H1 (cell line): ENCODE measurements at regions not wholly inside any gene's neighbourhood (a gene's known extent, or its start where the extent isn't known, plus 50 kb on each side); places are given as distances from the start of the nearest gene placed in this dataset.

Experiments
- CTCF ChIA-PET: fragments of 300-600 bp; sonication (Branson Sonifier 250); formaldehyde crosslinking; loops from one replicate; lab custom pipeline; 2021; ENCODE audit not compliant: partially characterized antibody; lab: Charles Lee
- POLR2A ChIA-PET: fragments of 300-600 bp; sonication (Branson Sonifier 250); formaldehyde crosslinking; loops from one replicate; lab custom pipeline; 2021; ENCODE audit warnings: inconsistent platforms; ENCODE audit not compliant: partially characterized antibody; lab: Charles Lee
- DNase-seq, 2 experiments: peaks; one replicate each; pipeline versions ENCODE4 v3.0.0 to v3.0.0-alpha.2; 2010 to 2022; ENCODE audit warnings: low spot score in 2 of 2, low read depth in 1 of 2, mixed read lengths in 1 of 2
- FAIRE-seq: peaks from 2 replicates; lab custom pipeline; 2011; peaks lifted over from hg19 to GRCh38; lab: Jason Lieb, UNC
- H2AFZ ChIP-seq: 2 replicates; pipeline ENCODE4 v1.8.1; 2012; ENCODE audit warnings: low read length, inconsistent platforms
- H2AK5ac ChIP-seq: 2 replicates; pipeline ENCODE4 v1.6.1; 2013; ENCODE audit warnings: low read depth, low read length
- H2BK120ac ChIP-seq: replicated peaks from 2 replicates; pipeline ENCODE3; 2013; ENCODE audit warnings: low read depth, low read length, inconsistent platforms
- H2BK12ac ChIP-seq: 2 replicates; pipeline ENCODE4 v1.6.1; 2013; ENCODE audit warnings: low read depth, low read length
- H2BK15ac ChIP-seq: 2 replicates; pipeline ENCODE4 v1.6.1; 2013; ENCODE audit warnings: low read length
- H2BK20ac ChIP-seq: 2 replicates; pipeline ENCODE4 v1.6.1; 2013; ENCODE audit warnings: low read length
- H2BK5ac ChIP-seq: 2 replicates; pipeline ENCODE4 v1.6.1; 2013; ENCODE audit warnings: low read depth, low read length
- H3K14ac ChIP-seq: 2 replicates; pipeline ENCODE4 v1.6.1; 2013; ENCODE audit warnings: inconsistent platforms; ENCODE audit not compliant: insufficient read length
- H3K18ac ChIP-seq: 2 replicates; pipeline ENCODE4 v1.6.1; 2013; ENCODE audit warnings: low read length; ENCODE audit errors: extremely low read depth
- H3K23ac ChIP-seq: 2 replicates; pipeline ENCODE4 v1.6.1; 2013; ENCODE audit warnings: inconsistent platforms; ENCODE audit not compliant: insufficient read length
- H3K23me2 ChIP-seq: 2 replicates; pipeline ENCODE4 v1.6.1; 2013; ENCODE audit warnings: low read depth, low read length
- H3K27ac ChIP-seq: 2 replicates; pipeline ENCODE4 v1.6.1; 2011; ENCODE audit warnings: low read depth, low read length, inconsistent platforms
- H3K27me3 ChIP-seq, 4 experiments: replicated peaks in 1 of 4; 1 replicate in 1 of 4; 2 replicates in 3 of 4; pipeline versions ENCODE4 v1.6.1 to v1.8.1; 2011 to 2013; ENCODE audit warnings: low read length in 3 of 4, mild to moderate bottlenecking in 3 of 4, inconsistent platforms in 2 of 4, mixed read lengths in 2 of 4, moderate library complexity in 1 of 4; ENCODE audit not compliant: control insufficient read depth in 3 of 4, insufficient read depth in 3 of 4; ENCODE audit errors: extremely low read depth in 1 of 4
- H3K36me3 ChIP-seq, 4 experiments: 2 replicates each; pipeline versions ENCODE4 v1.6.1 to v1.8.1; 2011 to 2013; ENCODE audit warnings: mild to moderate bottlenecking in 4 of 4, low read length in 3 of 4, moderate library complexity in 2 of 4, control low read depth in 1 of 4, inconsistent platforms in 1 of 4; ENCODE audit not compliant: insufficient read depth in 4 of 4, control insufficient read depth in 2 of 4
- H3K4ac ChIP-seq: replicated peaks from 2 replicates; pipeline ENCODE3; 2013; ENCODE audit warnings: low read length, low read depth, mixed read lengths, inconsistent platforms; ENCODE audit not compliant: insufficient read length
- H3K4me1 ChIP-seq, 4 experiments: replicated peaks in 1 of 4; 1 replicate in 1 of 4; 2 replicates in 3 of 4; pipeline versions ENCODE4 v1.6.1 to v1.8.1; 2011 to 2013; ENCODE audit warnings: low read length in 3 of 4, inconsistent platforms in 2 of 4, mixed read lengths in 1 of 4; ENCODE audit not compliant: insufficient read depth in 4 of 4, control insufficient read depth in 3 of 4
- H3K4me2 ChIP-seq, 2 experiments: 2 replicates each; pipeline versions ENCODE4 v1.6.1 to v1.8.1; 2011 to 2013; ENCODE audit warnings: low read depth in 2 of 2, low read length in 2 of 2, control low read depth in 1 of 2, inconsistent platforms in 1 of 2, mild to moderate bottlenecking in 1 of 2; ENCODE audit not compliant: insufficient read depth in 1 of 2
- H3K4me3 ChIP-seq, 4 experiments: fragments of 200-600, 300-600 bp in 1 of 4; sonication (generic), shearing (Covaris generic), sonication (Bioruptor Twin) in 1 of 4; 2 replicates each; pipeline versions ENCODE4 v1.5.1 to v1.8.1; 2011 to 2016; ENCODE audit warnings: low read length in 4 of 4, low read depth in 3 of 4, control low read depth in 2 of 4, inconsistent platforms in 2 of 4, mild to moderate bottlenecking in 2 of 4, mixed read lengths in 1 of 4, moderate library complexity in 1 of 4; ENCODE audit not compliant: insufficient read depth in 2 of 4; ENCODE audit errors: extremely low read depth in 1 of 4
- H3K56ac ChIP-seq: replicated peaks from 2 replicates; pipeline ENCODE3; 2013; ENCODE audit warnings: low read depth, mild to moderate bottlenecking, mixed read lengths, low read length, inconsistent platforms; ENCODE audit not compliant: insufficient read length
- H3K79me1 ChIP-seq: 2 replicates; pipeline ENCODE4 v1.6.1; 2013; ENCODE audit warnings: low read depth, low read length, control low read depth
- H3K79me2 ChIP-seq, 2 experiments: 2 replicates each; pipeline versions ENCODE4 v1.6.1 to v1.8.1; 2012 to 2013; ENCODE audit warnings: low read length in 2 of 2, mild to moderate bottlenecking in 2 of 2, inconsistent platforms in 1 of 2; ENCODE audit not compliant: insufficient read depth in 2 of 2, control insufficient read depth in 1 of 2
- H3K9ac ChIP-seq, 4 experiments: replicated peaks in 1 of 4; 1 replicate in 1 of 4; 2 replicates in 3 of 4; pipeline versions ENCODE4 v1.6.1 to v1.8.1; 2011 to 2013; ENCODE audit warnings: low read depth in 3 of 4, low read length in 3 of 4, control low read depth in 2 of 4, mild to moderate bottlenecking in 2 of 4, moderate library complexity in 2 of 4, inconsistent platforms in 1 of 4; ENCODE audit errors: extremely low read depth in 1 of 4
- H3K9me3 ChIP-seq, 2 experiments: 2 replicates each; pipeline versions ENCODE4 v1.6.1 to v1.8.1; 2012 to 2013; ENCODE audit warnings: mild to moderate bottlenecking in 2 of 2, moderate library complexity in 2 of 2, control low read depth in 1 of 2, inconsistent platforms in 1 of 2, low read depth in 1 of 2, low read length in 1 of 2, mixed read lengths in 1 of 2; ENCODE audit not compliant: insufficient read depth in 2 of 2
- H4K20me1 ChIP-seq, 2 experiments: replicated peaks in 1 of 2; 2 replicates each; pipeline versions ENCODE3 to v1.8.1; 2011 to 2013; ENCODE audit warnings: inconsistent platforms in 2 of 2, low read length in 2 of 2, mild to moderate bottlenecking in 1 of 2; ENCODE audit not compliant: insufficient read depth in 2 of 2, control insufficient read depth in 1 of 2
- H4K5ac ChIP-seq: 2 replicates; pipeline ENCODE4 v1.6.1; 2013; ENCODE audit warnings: low read length, low read depth, mixed read lengths, inconsistent platforms; ENCODE audit not compliant: insufficient read length
- H4K8ac ChIP-seq: 2 replicates; pipeline ENCODE4 v1.8.0; 2013; ENCODE audit warnings: mild to moderate bottlenecking, moderate library complexity, low read length, inconsistent platforms; ENCODE audit not compliant: insufficient read depth; ENCODE audit errors: extremely low read depth
- H4K91ac ChIP-seq: replicated peaks from 2 replicates; pipeline ENCODE3; 2013; ENCODE audit warnings: low read length, mixed read lengths, inconsistent platforms; ENCODE audit not compliant: insufficient read length
- CHD1 ChIP-seq: IDR thresholded peaks from 2 replicates; pipeline ENCODE4 v1.6.1; 2012; ENCODE audit warnings: low read depth, low read length, improper control_type of control experiment
- EGR1 ChIP-seq: IDR thresholded peaks from 2 replicates; pipeline ENCODE4 v1.6.1; 2011; ENCODE audit warnings: low read depth, low read length, borderline replicate concordance
- GABPA ChIP-seq: IDR thresholded peaks from 2 replicates; pipeline ENCODE4 v1.6.1; 2011; ENCODE audit warnings: mild to moderate bottlenecking, low read length, moderate library complexity, borderline replicate concordance; ENCODE audit not compliant: insufficient read depth
- POLR2A ChIP-seq, 2 experiments: IDR thresholded peaks; 1 replicate in 1 of 2; 2 replicates in 1 of 2; pipeline ENCODE4 v1.6.1; 2011; ENCODE audit warnings: low read depth in 2 of 2, low read length in 2 of 2, mild to moderate bottlenecking in 2 of 2; ENCODE audit errors: control extremely low read depth in 1 of 2
- WGBS, 2 experiments: shearing (Covaris generic) in 1 of 2; methylation state at CpG; one replicate each; pipeline versions ENCODE4 v1.1.6 to v1.1.7; 2013 to 2015; ENCODE audit warnings: low lambda C conversion rate in 2 of 2, mixed read lengths in 2 of 2, inconsistent platforms in 1 of 2, low coverage in 1 of 2, missing lambda C conversion rate in 1 of 2; ENCODE audit not compliant: insufficient replicate concordance in 2 of 2, insufficient coverage in 1 of 2, insufficient read length in 1 of 2; ENCODE audit errors: extremely low coverage in 1 of 2, missing lambda C conversion rate in 1 of 2; 5-methylcytosine and 5-hydroxymethylcytosine counted together
- TF ChIP-seq, protein P1 (sequence below): IDR thresholded peaks from 2 replicates; pipeline ENCODE4 v1.6.1; 2012; ENCODE audit warnings: inconsistent platforms

DNA sequence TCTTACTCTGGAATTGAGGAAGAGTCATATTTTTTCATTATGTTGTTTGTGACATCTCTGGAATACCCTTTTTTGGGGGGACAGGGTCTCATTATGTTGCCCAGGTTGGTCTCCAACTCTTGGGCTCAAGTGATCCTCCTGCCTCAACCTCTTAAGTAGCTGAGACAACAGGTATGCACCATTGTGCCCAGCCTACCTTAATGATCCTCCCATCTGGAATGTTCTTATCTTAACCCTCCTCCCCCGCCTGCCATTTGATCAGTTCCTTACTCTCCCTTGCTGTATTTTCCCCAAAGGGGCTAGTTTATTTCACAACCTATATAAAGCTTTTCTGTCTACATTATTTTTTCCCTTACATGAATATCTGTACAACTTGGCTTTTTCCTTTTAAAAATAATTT is 594.7 kb downstream of the METTL15 start:
- H3K23me2 ChIP-seq, result no peaks in the 10 kb centered on the region
- no peak overlapping the region for H4K91ac ChIP-seq
- H4K20me1 ChIP-seq, result no peaks in the 10 kb centered on the region
- H3K4me1 ChIP-seq, result no peaks in the 10 kb centered on the region
- DNase-seq (no peak), FAIRE-seq (no peak)
- no peak overlapping the region for H2BK120ac ChIP-seq
- ChIA-PET CTCF (no interaction called here), POLR2A (no interaction called here)
- H2AFZ ChIP-seq, result no peak overlapping the region
- H3K79me2 ChIP-seq, result no peaks in the 10 kb centered on the region
- no peak overlapping the region for H2BK5ac ChIP-seq
- H4K8ac ChIP-seq, result no peak overlapping the region
- H3K18ac ChIP-seq, result no peak overlapping the region
- no peak overlapping the region for H3K9ac ChIP-seq
- TF ChIP-seq GABPA, result no peak
- TF ChIP-seq POLR2A (IDR thresholded peaks at IDR 0.05; ENCODE audit: control extremely low read depth in 1 of 2, low read depth in 2 of 2, low read length in 2 of 2), result no peak
- TF ChIP-seq, protein P1, sequence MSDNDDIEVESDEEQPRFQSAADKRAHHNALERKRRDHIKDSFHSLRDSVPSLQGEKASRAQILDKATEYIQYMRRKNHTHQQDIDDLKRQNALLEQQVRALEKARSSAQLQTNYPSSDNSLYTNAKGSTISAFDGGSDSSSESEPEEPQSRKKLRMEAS, result no peak
- TF ChIP-seq CHD1, result no peak
- TF ChIP-seq EGR1, result no peak
- no peaks in the 10 kb centered on the region for H3K79me1 ChIP-seq
- H3K23ac ChIP-seq, result no peak overlapping the region
- H2BK15ac ChIP-seq, result no peak overlapping the region
- H4K5ac ChIP-seq, result no peak overlapping the region
- H2BK20ac ChIP-seq, result no peak overlapping the region
- no peak overlapping the region for H3K4me2 ChIP-seq
- H3K27me3 ChIP-seq, result no peaks in the 10 kb centered on the region
- no peaks in the 10 kb centered on the region for H3K9me3 ChIP-seq
- H3K4ac ChIP-seq, result no peak overlapping the region
- no peak overlapping the region for H3K14ac ChIP-seq
- no peak overlapping the region for H3K4me3 ChIP-seq
- no peak overlapping the region for H2BK12ac ChIP-seq
- H2AK5ac ChIP-seq, result no peak overlapping the region
- H3K56ac ChIP-seq, result no peak overlapping the region
- no peaks in the 10 kb centered on the region for H3K36me3 ChIP-seq
- WGBS, 2 experiments, result 86% methylated on average over 1 of the region's 1 CpG; no CpG with 5 or more reads in 1 of the 2 experiments
- no peak overlapping the region for H3K27ac ChIP-seq
